Ovary (tissue), 3 donors: ENCODE measurements at regions not wholly inside any gene's neighbourhood (a gene's known extent, or its start where the extent isn't known, plus 50 kb on each side); places are given as distances from the start of the nearest gene placed in this dataset.

ENCODE experiments used
- EP300 ChIP-seq: sonication (generic); formaldehyde crosslinking; IDR thresholded peaks from one replicate; pipeline ENCODE4 v1.6.1; 2017; ENCODE audit warnings: antibody characterized with exemption
- TF ChIP-seq, protein P1 (sequence below), 3 donors: fragments of 450-650 bp in 2 of 3; fragments of 200-600 bp in 1 of 3; IDR thresholded peaks; one replicate each; pipeline versions ENCODE4 v1.5.1 to v1.8.0; 2016 to 2022; ENCODE audit warnings: antibody characterized with exemption in 3 of 3, mild to moderate bottlenecking in 1 of 3
- donor health status: DM: no; HTN: no; CAD: no.

DNA sequence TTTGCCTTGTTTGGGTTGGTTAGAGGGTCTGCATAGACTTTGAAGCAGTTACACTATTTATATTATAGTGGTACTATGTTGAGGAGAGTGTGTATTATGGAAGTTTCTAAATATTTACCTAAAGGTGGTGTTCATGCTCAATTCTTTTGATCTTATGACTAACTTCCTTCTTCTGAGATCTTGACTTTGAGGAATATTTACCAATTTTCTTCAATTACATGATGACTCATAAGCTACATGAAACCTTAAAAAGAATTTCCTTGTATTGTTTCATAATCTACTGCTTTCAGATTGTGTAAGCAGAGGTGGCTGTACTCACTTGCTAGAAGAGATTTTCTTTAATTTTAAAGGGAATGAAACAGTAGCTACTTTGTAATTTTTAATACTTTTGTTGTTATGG, 276.1 kb downstream of the TAF11L14 start:
- TF ChIP-seq, protein P1, sequence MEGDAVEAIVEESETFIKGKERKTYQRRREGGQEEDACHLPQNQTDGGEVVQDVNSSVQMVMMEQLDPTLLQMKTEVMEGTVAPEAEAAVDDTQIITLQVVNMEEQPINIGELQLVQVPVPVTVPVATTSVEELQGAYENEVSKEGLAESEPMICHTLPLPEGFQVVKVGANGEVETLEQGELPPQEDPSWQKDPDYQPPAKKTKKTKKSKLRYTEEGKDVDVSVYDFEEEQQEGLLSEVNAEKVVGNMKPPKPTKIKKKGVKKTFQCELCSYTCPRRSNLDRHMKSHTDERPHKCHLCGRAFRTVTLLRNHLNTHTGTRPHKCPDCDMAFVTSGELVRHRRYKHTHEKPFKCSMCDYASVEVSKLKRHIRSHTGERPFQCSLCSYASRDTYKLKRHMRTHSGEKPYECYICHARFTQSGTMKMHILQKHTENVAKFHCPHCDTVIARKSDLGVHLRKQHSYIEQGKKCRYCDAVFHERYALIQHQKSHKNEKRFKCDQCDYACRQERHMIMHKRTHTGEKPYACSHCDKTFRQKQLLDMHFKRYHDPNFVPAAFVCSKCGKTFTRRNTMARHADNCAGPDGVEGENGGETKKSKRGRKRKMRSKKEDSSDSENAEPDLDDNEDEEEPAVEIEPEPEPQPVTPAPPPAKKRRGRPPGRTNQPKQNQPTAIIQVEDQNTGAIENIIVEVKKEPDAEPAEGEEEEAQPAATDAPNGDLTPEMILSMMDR (IDR thresholded peaks at IDR 0.05), result no peak
- TF ChIP-seq EP300, result no peak
